ENCODE measurements at regions not wholly inside any gene's neighbourhood (a gene's known extent, or its start where the extent isn't known, plus 50 kb on each side); places are given as distances from the start of the nearest gene placed in this dataset.

DNA sequence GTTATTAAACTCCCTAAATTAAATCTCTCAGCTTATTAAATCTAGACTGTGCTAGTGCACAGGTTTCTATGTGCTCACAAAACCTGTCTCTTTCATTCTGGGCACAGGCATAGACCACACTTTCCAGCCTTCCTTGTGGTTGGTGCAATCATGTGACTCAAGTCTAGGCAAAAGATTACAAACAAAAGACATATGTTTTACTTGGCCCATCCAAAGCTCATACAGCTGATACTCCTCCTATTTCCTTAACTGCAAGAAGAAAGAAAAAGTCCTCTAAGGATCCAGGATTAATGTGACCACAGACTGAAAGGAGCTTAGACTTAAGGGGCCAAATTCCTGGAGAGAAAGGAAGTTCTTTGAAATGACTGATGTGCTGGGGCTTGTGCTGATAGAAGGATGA lies 731.3 kb upstream of the RAB6C start:
- no peak overlapping the region for H3K4me3 ChIP-seq (ENCODE audit: extremely low read depth, insufficient read depth, low read length, poor library complexity, severe bottlenecking)
- no peaks in the 10 kb centered on the region for H3K9me3 ChIP-seq (ENCODE audit: control insufficient read depth, low read length)
- no peak overlapping the region for H3K27ac ChIP-seq (ENCODE audit: low read depth, low read length, severe bottlenecking)
- no peaks in the 10 kb centered on the region for H3K36me3 ChIP-seq (ENCODE audit: control insufficient read depth, insufficient read depth, low read length)
- no peaks in the 10 kb centered on the region for H3K4me1 ChIP-seq (ENCODE audit: control insufficient read depth, insufficient read depth, low read length, poor library complexity, severe bottlenecking)

GRCh38 chr2:129252781-129253460 lies 726.5 kb upstream of the RAB6C start:
- 93 to 95% methylated on average over 6 to 7 of the region's 7 CpGs for WGBS, 2 experiments (ENCODE audit: insufficient coverage in 2 of 2)
- Histone ChIP-seq H3K27ac (ENCODE audit: low read depth, low read length, severe bottlenecking) (no peak overlapping the region), H3K4me1 (ENCODE audit: control insufficient read depth, insufficient read depth, low read length, poor library complexity, severe bottlenecking) (no peaks in the 10 kb centered on the region), H3K9me3 (ENCODE audit: control insufficient read depth, low read length) (no peaks in the 10 kb centered on the region), H3K36me3 (ENCODE audit: control insufficient read depth, insufficient read depth, low read length) (no peaks in the 10 kb centered on the region), H3K4me3 (ENCODE audit: extremely low read depth, insufficient read depth, low read length, poor library complexity, severe bottlenecking) (no peak overlapping the region)

DNA sequence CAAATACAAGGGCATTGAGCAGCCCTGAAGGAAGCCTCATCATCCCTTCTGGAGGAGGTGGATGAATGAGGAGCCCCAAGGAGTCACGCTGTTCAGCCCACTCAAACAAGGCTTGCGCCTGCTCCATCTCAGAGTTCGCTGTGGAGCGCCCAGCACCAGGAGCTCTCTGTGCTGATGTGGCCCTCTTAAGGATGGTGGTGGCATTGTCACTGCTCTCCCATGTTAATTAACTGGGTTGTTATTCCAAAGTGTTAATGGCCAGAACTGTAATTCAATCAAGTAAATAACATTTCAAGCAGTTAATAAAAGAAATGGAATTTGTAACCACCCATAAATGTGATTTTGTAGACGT lies 726.0 kb upstream of the RAB6C start:
- H3K27ac ChIP-seq (ENCODE audit: low read depth, low read length, severe bottlenecking): no peak overlapping the region
- 47 to 57% methylated on average over 5 of the region's 5 CpGs for WGBS, 2 experiments (ENCODE audit: insufficient coverage in 2 of 2)

GRCh38 chr2:129254718-129255117 lies 724.7 kb upstream of the RAB6C start:
- peaks cover 6% of the 10 kb centered on the region for H3K9me3 ChIP-seq (ENCODE audit: control insufficient read depth, low read length)

More for the DNA sequence above, 726.0 kb upstream of the RAB6C start:
- no peaks in the 10 kb centered on the region for H3K36me3 ChIP-seq (ENCODE audit: control insufficient read depth, insufficient read depth, low read length)
- no peaks in the 10 kb centered on the region for H3K9me3 ChIP-seq (ENCODE audit: control insufficient read depth, low read length)
- no peaks in the 10 kb centered on the region for H3K4me1 ChIP-seq (ENCODE audit: control insufficient read depth, insufficient read depth, low read length, poor library complexity, severe bottlenecking)
- H3K4me3 ChIP-seq (ENCODE audit: extremely low read depth, insufficient read depth, low read length, poor library complexity, severe bottlenecking): no peak overlapping the region

DNA sequence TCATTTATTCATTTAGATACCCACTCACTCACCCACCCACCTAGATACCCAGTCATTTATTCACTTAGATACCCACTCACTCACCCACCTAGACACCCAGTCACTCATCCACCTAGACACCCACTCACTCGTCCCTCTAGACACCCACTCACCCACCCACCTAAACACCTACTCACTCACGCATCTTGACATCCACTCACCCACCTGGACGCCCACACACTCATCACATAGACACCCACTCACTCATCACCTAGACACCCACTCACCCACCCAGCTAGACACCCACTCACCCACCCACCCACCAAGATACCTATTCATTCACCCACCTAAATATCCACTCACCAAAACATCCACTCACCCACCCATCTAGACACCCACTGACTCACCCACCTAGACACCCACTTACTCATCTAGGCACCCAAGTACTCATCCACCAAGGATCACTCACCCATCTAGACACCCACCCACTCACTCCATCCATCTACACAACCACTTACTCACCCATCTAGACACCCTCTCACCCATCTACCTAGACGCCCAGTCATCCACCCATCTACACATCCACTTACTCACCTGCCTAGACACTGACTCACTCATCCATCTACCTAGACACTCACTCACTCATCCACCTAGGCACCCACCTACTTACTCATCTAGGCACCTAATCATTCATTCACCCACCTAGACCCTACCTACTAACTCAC lies 723.7 kb upstream of the RAB6C start:
- 81 to 84% methylated on average over 4 of the region's 4 CpGs for WGBS, 2 experiments (ENCODE audit: insufficient coverage in 2 of 2)
- H3K27ac ChIP-seq (ENCODE audit: low read depth, low read length, severe bottlenecking): no peak overlapping the region
- no peaks in the 10 kb centered on the region for H3K4me1 ChIP-seq (ENCODE audit: control insufficient read depth, insufficient read depth, low read length, poor library complexity, severe bottlenecking)
- peaks cover 6% of the 10 kb centered on the region for H3K9me3 ChIP-seq (ENCODE audit: control insufficient read depth, low read length)
- H3K4me3 ChIP-seq (ENCODE audit: extremely low read depth, insufficient read depth, low read length, poor library complexity, severe bottlenecking): no peak overlapping the region
- H3K36me3 ChIP-seq (ENCODE audit: control insufficient read depth, insufficient read depth, low read length): no peaks in the 10 kb centered on the region

More at GRCh38 chr2:129254718-129255117, 724.7 kb upstream of the RAB6C start:
- WGBS, 2 experiments (ENCODE audit: insufficient coverage in 2 of 2): 82 to 100% methylated on average over 1 to 5 of the region's 5 CpGs
- Histone ChIP-seq H3K27ac (ENCODE audit: low read depth, low read length, severe bottlenecking) (no peak overlapping the region), H3K36me3 (ENCODE audit: control insufficient read depth, insufficient read depth, low read length) (no peaks in the 10 kb centered on the region), H3K4me3 (ENCODE audit: extremely low read depth, insufficient read depth, low read length, poor library complexity, severe bottlenecking) (no peak overlapping the region), H3K4me1 (ENCODE audit: control insufficient read depth, insufficient read depth, low read length, poor library complexity, severe bottlenecking) (no peaks in the 10 kb centered on the region)

DNA sequence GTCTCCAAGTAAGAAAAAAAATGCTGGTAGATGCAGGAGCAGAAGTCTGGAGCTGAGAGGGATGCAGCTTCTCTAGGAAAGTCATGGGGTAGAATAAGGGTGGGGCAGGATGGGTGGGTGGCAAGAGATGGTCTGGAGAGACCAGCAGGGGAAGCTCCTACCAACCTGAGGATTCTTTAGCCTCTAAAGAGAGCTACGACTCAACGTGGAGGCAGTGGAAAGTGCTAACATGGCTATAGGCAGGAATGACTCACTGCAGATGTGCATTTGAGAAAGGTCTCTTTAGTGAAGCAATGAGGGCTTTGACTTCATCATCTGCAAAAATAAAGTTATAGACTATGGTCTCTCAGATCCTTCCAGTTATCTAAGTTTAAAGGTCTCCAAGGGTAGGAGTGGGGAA lies 722.8 kb upstream of the RAB6C start:
- H3K9me3 ChIP-seq (ENCODE audit: control insufficient read depth, low read length): peaks cover 6% of the 10 kb centered on the region
- WGBS, 2 experiments (ENCODE audit: insufficient coverage in 2 of 2): 65 to 72% methylated on average over 2 of the region's 2 CpGs
- H3K4me1 ChIP-seq (ENCODE audit: control insufficient read depth, insufficient read depth, low read length, poor library complexity, severe bottlenecking): no peaks in the 10 kb centered on the region
- no peak overlapping the region for H3K27ac ChIP-seq (ENCODE audit: low read depth, low read length, severe bottlenecking)
- H3K36me3 ChIP-seq (ENCODE audit: control insufficient read depth, insufficient read depth, low read length): no peaks in the 10 kb centered on the region
- no peak overlapping the region for H3K4me3 ChIP-seq (ENCODE audit: extremely low read depth, insufficient read depth, low read length, poor library complexity, severe bottlenecking)

DNA sequence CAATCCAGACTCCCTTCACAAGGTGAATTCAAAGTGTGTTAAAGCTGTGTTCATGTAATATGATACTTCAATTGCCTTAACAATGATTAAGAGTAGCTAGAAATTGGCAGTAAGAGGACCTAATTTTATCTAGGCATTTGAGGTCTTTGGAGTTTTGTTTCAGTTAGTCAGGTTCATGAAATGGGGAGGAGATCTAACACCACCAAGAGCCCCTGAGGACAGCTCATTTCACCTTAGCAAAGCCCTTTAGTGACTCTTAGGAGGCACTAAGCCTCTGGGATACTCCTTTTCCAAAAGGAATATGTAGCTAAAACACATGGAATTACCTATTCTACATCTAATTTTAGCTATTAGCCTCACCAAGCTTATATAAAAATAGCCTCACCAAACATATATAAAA lies 716.5 kb upstream of the RAB6C start:
- no peak overlapping the region for H3K4me3 ChIP-seq (ENCODE audit: extremely low read depth, insufficient read depth, low read length, poor library complexity, severe bottlenecking)
- H3K27ac ChIP-seq (ENCODE audit: low read depth, low read length, severe bottlenecking): no peak overlapping the region
- H3K36me3 ChIP-seq (ENCODE audit: control insufficient read depth, insufficient read depth, low read length): no peaks in the 10 kb centered on the region
- peaks cover 12% of the 10 kb centered on the region for H3K9me3 ChIP-seq (ENCODE audit: control insufficient read depth, low read length)
- H3K4me1 ChIP-seq (ENCODE audit: control insufficient read depth, insufficient read depth, low read length, poor library complexity, severe bottlenecking): no peaks in the 10 kb centered on the region

- Histone ChIP-seq H3K4me3 (ENCODE audit: extremely low read depth, insufficient read depth, low read length, poor library complexity, severe bottlenecking) (no peak overlapping the region), H3K36me3 (ENCODE audit: control insufficient read depth, insufficient read depth, low read length) (no peaks in the 10 kb centered on the region), H3K27ac (ENCODE audit: low read depth, low read length, severe bottlenecking) (no peak overlapping the region), H3K9me3 (ENCODE audit: control insufficient read depth, low read length) (peaks cover 11% of the 10 kb centered on the region), H3K4me1 (ENCODE audit: control insufficient read depth, insufficient read depth, low read length, poor library complexity, severe bottlenecking) (no peaks in the 10 kb centered on the region)
Measured at GRCh38 chr2:129263939-129264338, 715.5 kb upstream of the RAB6C start.

GRCh38 chr2:129267559-129267958 lies 711.9 kb upstream of the RAB6C start:
- Histone ChIP-seq H3K4me3 (ENCODE audit: extremely low read depth, insufficient read depth, low read length, poor library complexity, severe bottlenecking) (no peak overlapping the region), H3K4me1 (ENCODE audit: control insufficient read depth, insufficient read depth, low read length, poor library complexity, severe bottlenecking) (no peaks in the 10 kb centered on the region), H3K27ac (ENCODE audit: low read depth, low read length, severe bottlenecking) (no peak overlapping the region), H3K36me3 (ENCODE audit: control insufficient read depth, insufficient read depth, low read length) (no peaks in the 10 kb centered on the region), H3K9me3 (ENCODE audit: control insufficient read depth, low read length) (peaks cover 6% of the 10 kb centered on the region)

DNA sequence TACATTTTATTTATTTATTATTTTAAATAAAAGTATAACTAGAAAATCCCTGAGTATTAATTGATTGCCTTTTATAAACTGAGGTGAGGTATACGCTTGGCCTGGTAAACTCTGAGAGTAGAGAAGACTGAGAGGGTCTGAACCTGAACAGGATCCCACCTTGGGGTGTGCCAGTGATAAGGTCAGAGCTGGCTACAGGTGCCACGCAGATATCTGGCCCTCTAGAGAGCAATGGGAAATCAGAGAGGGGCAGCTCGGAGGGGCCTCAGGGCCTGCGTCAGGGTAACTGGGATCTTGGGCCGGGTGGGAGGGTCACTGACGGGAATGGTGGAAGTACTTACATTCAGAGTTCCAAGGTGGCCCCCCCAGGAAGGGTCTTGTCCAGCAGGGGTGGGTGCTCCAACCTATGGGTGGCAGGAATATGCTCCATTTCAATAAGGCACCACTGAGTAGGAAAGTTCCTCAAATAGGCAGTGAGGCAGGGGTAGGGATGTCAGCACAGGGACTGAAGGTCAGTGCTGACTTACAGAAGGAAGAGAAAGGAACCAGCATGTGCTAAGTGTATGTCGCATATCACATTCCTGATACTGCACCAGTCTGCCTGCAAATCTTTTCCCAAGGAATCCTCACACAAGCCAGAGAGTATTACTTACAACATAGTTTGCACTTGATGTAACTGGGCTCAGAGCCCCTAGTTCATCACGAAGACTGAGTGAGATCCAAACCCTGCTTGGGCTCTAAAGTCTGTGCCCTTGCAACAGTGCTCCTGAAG lies 706.0 kb upstream of the RAB6C start:
- H3K9me3 ChIP-seq (ENCODE audit: control insufficient read depth, low read length): no peaks in the 10 kb centered on the region
- no peaks in the 10 kb centered on the region for H3K4me1 ChIP-seq (ENCODE audit: control insufficient read depth, insufficient read depth, low read length, poor library complexity, severe bottlenecking)
- no peaks in the 10 kb centered on the region for H3K36me3 ChIP-seq (ENCODE audit: control insufficient read depth, insufficient read depth, low read length)
- WGBS, 2 experiments (ENCODE audit: insufficient coverage in 2 of 2): 85 to 96% methylated on average over 8 of the region's 8 CpGs
- no peak overlapping the region for H3K4me3 ChIP-seq (ENCODE audit: extremely low read depth, insufficient read depth, low read length, poor library complexity, severe bottlenecking)
- H3K27ac ChIP-seq (ENCODE audit: low read depth, low read length, severe bottlenecking): no peak overlapping the region

- Histone ChIP-seq H3K4me1 (ENCODE audit: control insufficient read depth, insufficient read depth, low read length, poor library complexity, severe bottlenecking) (no peaks in the 10 kb centered on the region), H3K27ac (ENCODE audit: low read depth, low read length, severe bottlenecking) (no peak overlapping the region), H3K4me3 (ENCODE audit: extremely low read depth, insufficient read depth, low read length, poor library complexity, severe bottlenecking) (no peak overlapping the region), H3K9me3 (ENCODE audit: control insufficient read depth, low read length) (peaks cover under 1% of the 10 kb centered on the region), H3K36me3 (ENCODE audit: control insufficient read depth, insufficient read depth, low read length) (no peaks in the 10 kb centered on the region)
- 48 to 67% methylated on average over 2 of the region's 2 CpGs for WGBS, 2 experiments (ENCODE audit: insufficient coverage in 2 of 2)
Measured at GRCh38 chr2:129274038-129274415, 705.4 kb upstream of the RAB6C start.
